NAMALWA (cell line): ENCODE measurements at regions not wholly inside any gene's neighbourhood (a gene's known extent, or its start where the extent isn't known, plus 50 kb on each side); places are given as distances from the start of the nearest gene placed in this dataset.

Experiments
- DNase-seq: peaks from one replicate; pipeline ENCODE4 v3.0.0-alpha.2; 2015; ENCODE audit warnings: low spot score

DNA sequence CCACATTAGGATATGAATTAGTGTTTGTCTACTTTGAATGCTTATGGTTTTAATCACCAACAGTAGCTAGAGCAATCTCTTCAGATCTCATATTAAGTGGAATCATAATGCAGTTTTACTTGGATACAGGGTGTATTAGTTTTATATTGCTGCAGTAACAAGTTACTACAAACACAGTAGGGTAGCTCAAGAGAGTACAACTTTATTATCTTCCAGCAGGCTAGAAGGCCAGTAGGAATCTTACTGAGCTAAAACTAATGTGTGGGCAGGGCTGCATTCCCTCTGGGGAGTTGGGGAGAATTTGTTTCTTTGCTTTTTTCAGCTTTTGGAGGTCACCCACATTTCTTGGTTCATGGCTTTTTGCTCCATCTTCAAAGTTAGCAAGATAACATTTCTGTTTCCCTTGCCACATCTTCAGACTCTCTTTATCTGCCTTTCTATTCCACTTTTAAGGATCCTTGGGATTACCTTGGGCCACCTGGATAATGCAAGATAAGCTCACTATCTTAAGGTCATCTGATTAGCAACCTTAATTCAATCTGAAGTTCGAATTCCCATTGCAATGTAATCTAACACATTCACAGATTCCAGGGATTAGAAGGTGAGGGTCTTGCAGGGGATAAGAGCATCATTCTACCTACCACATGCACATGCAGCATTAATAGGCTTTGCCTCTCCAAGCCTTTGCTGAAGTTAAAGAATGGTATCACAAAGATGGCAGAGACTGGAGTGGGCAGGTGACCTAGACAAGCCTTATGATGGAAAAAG lies 134.1 kb upstream of the SLC10A2 start:
- no peak for DNase-seq

DNA sequence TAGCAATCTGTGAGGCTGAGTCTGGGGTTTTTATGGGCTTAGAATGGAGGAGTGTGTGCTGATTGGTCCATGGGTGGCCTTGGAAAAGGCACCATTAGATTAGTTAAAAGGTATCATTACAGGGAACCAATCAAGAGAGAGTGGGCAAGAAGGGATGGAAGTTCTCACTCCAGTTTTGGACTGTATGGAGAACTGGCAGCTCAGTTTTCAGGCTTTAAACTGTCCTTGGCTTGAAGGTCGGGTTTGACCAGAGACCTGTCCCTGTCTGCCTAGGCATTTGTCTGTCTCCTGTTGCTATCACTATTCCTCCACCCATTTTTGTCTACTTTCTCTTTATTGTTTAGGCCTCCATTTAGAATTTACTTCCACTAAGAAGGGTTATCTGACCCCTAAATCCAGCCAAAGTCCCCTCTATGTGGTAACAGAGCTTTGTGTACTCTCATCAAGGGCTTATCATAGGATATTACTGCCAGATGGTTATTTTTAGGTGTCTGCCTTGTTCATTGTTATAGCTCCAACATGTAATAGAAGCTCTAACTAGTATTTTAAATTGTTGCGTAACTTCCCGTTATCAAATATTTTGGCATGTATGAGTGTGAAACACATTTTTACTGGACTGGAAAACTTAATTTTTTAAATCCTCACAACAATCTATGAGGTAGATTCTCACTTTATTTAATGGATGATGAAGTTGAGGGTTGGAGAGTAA lies 133.3 kb upstream of the SLC10A2 start:
- DNase-seq = no peak

DNA sequence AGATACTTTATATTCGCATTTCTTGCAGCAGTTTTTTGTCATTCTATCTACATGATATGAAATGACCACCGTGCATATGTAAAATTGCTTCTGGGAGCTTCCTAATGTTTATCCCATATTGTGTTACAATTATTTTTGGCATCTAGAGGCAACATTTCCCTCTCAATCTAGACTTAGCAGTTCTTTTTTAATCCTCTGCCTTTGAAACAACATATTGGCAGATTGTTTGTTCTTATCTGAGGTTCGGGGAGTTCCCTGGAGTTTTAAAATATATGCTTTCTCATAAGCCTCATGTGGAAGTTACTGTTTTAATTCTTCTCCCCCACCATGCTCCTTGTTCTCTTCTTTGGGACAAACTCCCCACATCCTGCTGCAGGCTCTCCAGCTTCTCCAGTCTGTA lies 130.1 kb upstream of the SLC10A2 start:
- no peak for DNase-seq

DNA sequence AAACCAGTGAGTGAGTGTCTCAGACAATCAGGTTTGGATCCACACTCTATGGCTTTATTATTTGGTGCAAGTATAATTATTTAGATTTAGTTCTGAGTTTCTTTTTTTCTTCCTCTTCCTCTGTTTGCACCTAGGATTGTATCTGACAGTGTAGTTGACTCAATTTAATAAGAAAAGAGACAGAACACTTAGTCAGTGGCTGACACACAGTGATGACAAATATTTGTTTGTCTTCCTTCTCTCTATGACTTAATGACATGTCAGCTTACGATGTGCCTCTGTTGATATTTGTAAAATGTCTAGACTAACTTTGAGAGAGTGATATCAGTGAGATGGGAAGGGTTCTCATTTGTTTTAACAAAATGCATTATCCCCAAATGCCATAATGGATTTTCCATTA lies 129.5 kb upstream of the SLC10A2 start:
- DNase-seq = no peak

DNA sequence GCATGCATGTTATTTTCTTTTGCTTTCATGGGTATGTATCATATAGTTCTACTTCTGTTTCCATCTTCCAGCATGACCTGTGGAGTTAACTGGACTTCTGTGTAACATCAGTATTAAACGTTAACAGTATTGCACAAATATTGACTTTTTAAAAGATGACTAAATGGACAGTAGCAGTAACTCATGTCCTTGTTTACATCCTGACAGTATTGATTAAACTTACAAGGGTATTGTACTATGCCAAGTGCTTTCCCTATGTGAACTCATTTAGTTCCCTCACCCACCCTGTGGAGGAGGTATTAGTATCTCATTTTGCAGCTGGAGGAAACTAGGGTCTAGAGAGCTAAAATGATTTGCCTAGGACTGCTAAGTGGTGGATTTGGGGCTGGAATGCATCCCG lies 128.7 kb upstream of the SLC10A2 start:
- no peak for DNase-seq

DNA sequence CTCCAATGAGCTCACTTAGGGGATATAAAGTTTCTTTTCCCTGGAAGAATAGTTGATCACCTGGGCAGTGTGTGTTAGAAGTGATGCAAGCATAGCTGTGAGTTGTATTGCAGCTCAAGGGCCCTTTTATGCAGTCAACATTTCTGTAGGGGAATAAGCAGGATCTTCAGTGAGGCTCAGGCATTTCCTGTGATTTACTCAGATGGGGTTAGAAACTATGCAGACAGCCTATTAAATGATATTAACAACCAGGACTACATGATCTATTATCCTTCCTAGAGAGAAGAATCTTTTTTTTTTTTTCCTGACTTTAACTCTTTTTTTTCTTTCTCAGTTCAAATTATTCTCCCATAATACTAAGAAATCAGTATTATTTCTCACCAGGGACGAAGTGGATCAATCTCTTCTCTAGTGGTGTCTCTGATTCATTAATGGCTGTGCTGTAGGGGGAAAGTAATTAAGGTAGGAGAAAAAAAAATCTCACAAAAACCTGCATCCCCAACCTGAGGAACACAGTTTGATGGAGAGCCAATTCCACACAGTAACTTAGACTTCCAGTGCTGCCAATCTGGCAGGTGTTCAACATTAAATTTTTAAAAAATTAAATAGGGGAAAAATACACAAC lies 126.4 kb upstream of the SLC10A2 start:
- DNase-seq = no peak

DNA sequence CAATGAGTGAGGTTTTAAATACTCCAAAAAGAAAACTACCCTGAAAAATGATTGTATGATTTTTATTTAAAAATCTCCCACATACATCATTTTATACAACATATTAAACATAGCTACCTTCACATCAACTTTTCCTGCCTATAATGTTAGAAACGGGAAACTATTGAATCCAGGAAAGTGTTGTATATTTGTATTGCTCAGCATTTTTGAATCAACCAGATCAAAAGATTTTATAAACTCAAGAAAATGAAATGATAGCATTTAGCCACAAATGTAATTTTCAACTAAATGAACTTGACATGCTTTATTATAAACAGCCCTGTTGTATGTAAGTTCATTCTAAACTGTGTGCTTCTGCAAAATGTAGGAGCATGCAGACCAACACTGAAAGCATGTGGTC lies 124.6 kb upstream of the SLC10A2 start:
- no peak for DNase-seq

DNA sequence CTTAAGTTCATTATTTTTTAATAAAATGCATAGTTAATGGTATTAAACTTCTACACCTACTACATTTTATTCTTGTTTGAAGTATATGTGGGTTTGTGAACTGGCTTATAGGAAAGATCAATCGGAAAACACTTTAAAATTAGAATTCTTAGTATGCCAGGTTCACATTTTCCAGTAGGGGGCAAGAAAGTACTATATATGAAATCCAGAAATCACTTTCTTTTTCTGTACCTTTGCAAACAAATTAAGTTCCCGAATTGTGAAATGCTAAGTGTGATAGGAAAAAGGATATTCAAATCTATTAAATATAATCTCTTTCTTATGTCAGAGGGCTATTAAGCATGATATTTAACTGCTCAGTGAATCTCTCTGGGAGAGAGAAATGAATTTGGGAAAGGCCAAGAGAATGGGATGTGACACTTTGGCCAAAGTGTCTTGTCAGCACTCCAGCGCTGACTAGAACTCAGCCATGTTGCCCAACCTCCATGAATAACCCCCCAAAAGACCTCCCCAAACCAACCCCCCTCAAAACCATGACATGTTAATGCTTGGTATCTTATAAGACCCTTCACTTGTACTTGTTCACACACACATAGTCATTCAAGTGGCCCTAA lies 122.6 kb upstream of the SLC10A2 start:
- peak; percentile 73 for DNase-seq

DNA sequence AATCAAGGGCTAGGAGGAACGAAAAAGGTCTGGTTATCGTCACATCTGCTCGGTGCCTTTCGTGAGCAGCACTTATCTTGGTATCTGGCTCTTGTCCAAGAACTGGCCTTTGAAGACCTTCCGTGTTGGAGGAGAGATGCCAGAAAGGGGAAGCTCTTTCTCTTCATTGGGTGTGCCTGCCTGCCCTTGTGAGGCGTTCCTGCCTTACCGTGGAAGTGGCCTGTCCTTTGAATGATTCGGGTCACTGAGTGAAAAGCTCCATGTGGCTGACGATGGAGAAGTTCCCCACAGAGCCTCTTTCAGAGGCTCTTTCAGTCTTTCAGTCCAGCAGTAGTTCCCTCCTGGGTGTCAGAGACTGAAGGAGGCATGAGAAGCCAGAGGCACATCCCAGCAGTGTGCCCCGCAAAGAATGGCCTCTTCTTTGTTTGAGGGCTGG lies 121.5 kb upstream of the SLC10A2 start:
- no peak for DNase-seq

DNA sequence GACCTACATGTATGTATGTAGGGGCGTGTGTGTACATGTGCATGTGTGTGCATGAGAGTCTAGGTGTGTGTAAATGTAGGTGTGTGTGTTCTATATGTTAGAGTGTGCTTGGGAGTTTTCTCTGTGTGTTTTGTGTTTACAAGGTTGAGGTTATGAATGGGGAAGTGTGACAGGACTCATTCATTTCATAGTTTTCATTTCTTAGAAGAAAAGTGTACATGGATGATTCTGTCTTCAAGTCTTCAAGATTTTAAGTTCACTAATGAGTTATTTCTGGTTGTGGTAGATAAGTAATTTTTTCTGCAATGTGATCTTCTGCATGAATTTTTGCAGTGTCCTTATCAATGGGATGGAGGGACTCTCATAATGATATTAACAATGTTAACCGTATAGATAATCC lies 118.2 kb upstream of the SLC10A2 start:
- DNase-seq = no peak

DNA sequence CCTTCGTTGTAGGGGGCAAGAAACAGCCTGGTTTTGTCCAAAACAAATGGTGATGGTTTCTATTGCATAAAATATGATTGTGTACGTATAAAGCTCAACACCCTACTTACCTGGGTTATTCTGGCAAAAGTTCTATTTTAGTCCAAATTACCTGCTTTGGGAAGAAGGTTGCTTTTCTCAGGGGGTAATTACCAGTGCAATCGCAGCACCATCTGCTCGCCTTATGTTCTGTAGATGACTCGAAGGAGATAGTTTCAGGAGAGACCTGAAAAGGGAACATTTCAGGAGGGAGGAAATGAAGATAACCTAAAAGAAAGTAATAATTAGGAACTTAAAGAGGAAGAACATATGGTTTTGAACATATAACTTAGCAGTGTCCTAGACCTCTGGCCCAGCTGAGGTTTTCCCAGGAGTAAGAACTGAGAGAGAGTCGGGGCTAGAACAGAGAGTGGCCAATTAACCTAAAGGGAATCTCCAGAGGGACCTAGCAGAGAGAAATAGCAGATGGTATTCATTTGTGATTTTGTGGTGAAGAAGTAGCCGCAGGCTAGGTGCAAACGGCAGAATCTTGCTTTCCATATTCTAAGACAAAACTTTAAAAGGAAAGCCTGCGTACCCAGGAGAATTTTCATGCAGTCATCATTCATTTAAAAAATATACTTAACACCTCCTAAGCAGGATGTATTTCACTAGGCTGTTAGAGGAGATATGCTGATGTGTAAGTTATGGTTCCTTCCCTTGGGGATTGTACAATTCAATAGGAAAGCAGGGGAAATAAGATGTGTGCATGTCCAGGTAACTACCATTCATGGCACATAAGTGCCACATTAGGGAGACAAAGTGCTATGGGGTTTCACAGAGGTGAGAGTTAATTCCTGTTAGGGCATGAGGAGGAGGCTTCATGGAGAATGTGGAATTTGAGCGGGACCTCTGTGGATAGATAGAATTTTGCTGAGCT lies 113.0 kb upstream of the SLC10A2 start:
- no peak for DNase-seq

DNA sequence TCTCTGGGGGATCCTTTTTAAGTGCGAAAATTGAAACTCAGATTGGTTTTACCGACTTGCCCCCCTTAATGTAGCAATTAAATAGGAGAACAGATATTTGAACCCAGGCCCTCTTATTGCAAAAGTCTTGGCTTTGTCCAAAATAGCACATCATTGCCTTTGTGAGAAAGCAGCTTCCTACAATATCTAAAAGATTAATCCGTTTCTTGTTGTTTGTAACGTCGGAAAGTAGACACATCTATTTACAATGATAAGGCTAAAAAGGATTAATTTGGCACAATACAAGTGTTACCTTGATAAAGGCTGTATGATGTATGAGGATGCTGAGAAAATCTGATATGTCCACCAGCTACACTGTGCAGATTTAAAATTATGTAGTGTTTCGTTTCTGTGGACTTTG lies 108.7 kb upstream of the SLC10A2 start:
- no peak for DNase-seq

DNA sequence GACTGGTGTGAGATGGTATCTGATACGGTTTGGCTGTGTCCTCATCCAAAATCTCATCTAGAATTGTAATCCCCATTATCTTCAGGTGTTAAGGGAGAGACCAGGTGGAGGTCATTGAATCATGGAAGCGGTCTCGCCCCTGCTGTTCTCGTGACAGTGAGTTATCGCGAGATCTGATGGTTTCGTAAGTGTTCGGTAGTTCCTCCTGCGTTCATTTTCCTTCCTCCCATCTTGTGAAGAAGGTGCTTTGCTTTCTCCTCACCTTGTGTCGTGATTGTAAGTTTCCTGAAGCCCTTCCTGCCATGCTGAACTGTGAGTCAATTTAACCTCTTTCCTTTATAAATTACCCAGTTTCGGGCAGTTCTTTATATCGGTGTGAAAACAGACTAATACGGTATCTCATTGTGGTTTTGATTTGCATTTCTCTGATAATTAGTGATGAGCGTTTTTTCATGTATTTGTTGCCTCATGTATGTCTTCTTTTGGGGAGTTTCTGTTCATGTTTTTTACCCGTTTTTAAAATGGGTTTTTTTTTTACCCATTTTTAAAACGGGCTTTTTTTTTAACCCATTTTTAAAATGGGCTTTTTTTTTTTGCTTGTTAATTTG lies 102.8 kb upstream of the SLC10A2 start:
- DNase-seq = no peak

DNA sequence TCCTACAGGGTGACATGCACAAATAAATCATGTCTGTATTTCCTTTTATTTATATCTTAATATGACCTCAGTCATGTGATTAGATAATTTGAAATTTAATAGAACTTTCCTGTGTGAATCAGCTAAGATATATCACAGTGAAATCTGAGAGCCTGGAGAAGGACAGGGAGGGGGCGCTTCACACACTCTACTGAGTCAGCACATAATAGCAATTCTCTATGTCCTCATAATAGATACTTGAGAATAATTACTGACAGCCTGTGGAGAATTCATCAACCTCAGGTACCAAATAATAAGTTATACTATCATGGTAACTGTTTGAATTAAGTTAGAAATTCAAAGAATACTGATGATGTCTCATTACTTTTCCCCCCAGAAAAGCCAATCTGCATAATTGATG lies 98.0 kb upstream of the SLC10A2 start:
- DNase-seq = no peak

DNA sequence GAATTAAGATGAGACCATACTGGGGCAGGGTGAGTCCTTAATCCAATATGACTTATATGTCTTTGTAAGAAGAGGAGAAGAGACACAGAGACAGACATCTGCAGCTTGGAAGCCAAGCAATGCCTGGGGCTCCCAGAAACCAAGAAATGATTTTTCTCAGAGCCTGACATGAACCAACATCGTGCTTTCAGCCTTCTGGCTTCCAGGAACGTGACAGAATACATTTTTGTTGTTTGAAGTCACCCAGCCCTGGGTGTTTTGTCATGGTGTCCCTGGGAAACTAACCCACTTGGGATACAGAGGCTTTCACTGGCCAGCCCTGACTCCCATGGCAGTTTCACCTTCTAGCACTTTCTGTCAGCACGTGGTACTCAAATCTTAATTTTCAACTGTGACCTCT lies 95.3 kb upstream of the SLC10A2 start:
- DNase-seq = no peak

DNA sequence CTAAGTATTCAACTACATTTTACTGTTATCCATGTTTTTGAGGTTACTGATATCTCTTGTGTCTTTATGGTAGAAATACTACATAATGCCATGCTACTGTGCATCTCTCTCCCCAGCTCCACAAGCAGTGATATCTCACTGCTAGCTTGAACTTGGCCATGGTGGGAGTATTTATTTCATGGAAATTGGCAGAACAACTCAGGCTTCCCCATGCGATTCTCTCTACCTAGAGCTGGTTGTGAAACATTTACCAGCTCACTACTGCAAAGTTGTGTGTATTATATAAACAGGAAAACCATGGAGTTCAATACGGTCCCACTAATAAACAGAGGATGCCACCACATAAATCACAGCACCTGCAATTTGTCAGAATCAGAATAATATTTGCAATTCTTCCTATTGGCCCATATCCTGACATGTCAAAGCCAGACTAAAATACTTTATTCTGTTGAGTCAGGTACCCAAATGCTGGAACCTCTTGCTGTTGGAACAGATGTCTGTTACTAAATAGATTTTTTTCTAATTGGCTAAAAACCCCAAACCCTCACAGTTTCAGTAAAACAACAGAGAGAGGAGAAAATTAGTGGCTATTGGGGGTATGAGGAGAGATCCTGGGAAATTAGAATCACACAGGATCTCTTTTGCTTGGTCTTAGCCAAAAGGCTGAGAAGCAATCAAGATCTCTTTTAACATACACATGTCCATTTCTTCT lies 91.4 kb upstream of the SLC10A2 start:
- no peak for DNase-seq

DNA sequence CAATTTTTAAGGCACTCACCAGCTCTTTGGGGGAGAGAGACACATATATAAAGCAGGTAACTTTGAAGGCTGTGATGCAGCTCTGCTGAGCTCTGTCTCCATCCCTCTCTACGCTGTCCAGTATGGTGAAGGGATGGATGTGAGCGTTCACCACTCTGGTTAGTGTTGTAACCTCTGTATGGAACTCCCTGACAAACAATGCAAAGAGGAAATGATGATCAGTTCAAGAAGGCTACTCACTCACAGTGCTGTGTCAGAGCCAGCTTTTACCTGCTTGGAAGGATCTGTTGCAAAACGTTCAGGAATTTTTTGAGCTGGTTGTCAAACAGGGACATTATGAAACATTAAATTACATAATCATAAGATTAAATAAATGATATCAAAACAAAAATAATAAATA lies 90.8 kb upstream of the SLC10A2 start:
- DNase-seq = no peak

DNA sequence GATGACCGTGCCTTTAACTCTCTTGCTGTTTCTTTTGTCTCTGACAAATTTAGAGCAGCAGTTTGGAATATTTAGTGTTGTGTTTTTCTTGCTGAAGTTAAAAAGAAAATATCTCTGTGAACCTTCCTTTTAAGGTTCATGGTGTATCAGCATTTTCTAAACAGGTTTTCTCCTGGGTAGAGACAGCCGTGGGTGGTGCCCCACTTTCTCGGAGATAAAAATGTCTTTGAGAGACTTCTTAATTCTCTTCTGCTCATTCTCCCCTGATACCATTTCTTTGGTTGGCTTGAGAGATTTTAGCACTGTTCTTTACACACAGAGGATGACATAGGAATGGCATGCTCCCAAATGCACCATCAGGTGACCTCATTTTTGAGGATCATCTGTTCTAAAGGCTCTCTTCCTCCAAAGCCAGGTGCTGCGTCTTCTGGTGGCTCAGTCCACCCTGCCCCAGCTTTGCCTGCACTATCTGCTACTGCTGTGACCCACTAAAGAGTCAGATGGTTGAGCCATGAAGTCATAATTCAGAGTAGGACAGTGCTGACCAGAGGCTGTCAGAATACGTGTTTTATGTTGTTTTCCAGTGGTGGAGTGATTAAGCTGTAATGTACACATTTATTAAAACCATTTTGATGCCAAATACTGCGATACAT lies 90.3 kb upstream of the SLC10A2 start:
- no peak for DNase-seq

DNA sequence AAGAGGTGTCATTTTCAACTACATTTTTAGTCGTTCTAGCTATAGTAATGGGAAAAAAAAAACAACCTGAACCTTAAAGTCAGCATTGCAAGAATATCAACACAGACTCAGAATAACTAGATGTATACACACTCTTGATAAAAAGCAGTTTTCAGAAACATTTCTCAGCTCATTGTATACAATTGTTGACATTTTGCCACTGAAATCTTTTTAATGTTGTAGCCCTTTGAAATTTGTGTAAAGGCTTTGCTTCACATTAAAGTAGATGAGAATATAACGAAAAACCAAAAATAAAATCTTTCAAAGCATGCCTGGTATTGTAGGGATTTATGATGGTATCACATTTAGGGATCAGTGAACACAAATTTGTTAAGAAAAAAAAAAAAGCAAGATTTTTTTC lies 87.2 kb upstream of the SLC10A2 start:
- DNase-seq = no peak

DNA sequence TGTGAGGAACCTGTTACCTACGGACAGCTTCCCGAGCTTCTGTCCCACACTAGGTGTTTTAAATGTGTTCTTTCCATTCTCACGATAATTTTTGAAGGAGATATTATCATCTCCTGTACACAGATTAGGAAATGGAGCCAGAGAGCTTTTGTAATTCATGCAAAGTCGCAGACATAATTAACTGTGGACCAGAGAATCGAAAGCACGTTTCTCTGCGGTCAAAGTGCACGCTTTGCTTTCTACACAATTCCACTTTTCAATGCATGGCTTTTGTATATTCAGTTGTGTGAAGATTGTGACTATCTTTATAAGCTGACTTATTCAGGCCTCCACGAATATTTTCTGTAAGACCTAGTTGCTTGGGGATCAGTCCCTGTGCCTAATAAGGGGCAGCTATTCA lies 81.7 kb upstream of the SLC10A2 start:
- DNase-seq = no peak
